OCI-LY1 (cell line): ENCODE measurements at regions not wholly inside any gene's neighbourhood (a gene's known extent, or its start where the extent isn't known, plus 50 kb on each side); places are given as distances from the start of the nearest gene placed in this dataset.

Experiments used
- CTCF ChIP-seq: fragments of 200-600 bp; sonication (generic), shearing (Covaris generic); IDR thresholded peaks from 2 replicates; pipeline ENCODE4 v1.5.1; 2017; ENCODE audit warnings: mild to moderate bottlenecking, antibody characterized with exemption, low read length, moderate library complexity, mixed read lengths
- EZH2 ChIP-seq: fragments of 200-600 bp; sonication (generic), shearing (Covaris generic); IDR thresholded peaks from 2 replicates; pipeline ENCODE4 v1.8.0; 2017; ENCODE audit warnings: borderline replicate concordance, mixed run types, mild to moderate bottlenecking, antibody characterized with exemption, low read length, moderate library complexity, mixed read lengths

GRCh38 chr17:34511265-34511664 lies 68.1 kb upstream of the TMEM132E start:
- TF ChIP-seq CTCF: no peak
- no peak for TF ChIP-seq EZH2
